Gastrocnemius medialis (tissue), 4 donors: ENCODE measurements at regions not wholly inside any gene's neighbourhood (a gene's known extent, or its start where the extent isn't known, plus 50 kb on each side); places are given as distances from the start of the nearest gene placed in this dataset.
"Not testable (repeated sequence)": the region's sequence is repeated elsewhere in the genome, so short reads cannot be mapped to it uniquely, and the experiment has no call there.

Experiments used
- POLR2A ChIP-seq, 2 donors: fragments of 450-650 bp; IDR thresholded peaks; one replicate each; pipeline ENCODE4 v1.6.1; 2017; ENCODE audit warnings: antibody characterized with exemption in 2 of 2, mild to moderate bottlenecking in 2 of 2, moderate library complexity in 2 of 2
- TF ChIP-seq, protein P1 (sequence below), 5 experiments: fragments of 450-650 bp in 3 of 5; fragments of 200-600 bp in 2 of 5; sonication (generic) in 2 of 5; IDR thresholded peaks in 4 of 5; conservative IDR thresholded peaks in 1 of 5; 1 replicate in 4 of 5; 2 replicates in 1 of 5; pipeline ENCODE4 v1.5.1; 2016 to 2019; ENCODE audit warnings: antibody characterized with exemption in 5 of 5, mild to moderate bottlenecking in 3 of 5, moderate library complexity in 3 of 5

DNA sequence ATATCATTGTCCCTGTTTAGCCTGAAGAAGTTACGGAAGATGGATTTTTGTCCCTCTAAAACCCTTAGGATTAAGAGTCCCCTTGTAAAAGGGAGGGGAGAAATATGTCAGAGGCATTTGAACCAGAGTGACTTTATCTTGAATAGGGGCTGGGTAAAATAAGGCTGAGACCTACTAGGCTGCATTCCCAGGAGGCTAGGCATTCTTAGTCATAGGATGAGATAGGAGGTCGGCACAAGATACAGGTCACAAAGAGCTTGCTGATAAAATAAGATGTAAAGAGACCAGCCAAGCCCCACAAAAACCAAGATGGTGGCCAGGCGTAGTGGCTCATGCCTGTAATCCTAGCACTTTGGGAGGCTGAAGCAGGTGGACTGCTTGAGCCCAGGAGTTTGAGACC lies 60.0 kb upstream of the ARID1A start:
- TF ChIP-seq, protein P1, sequence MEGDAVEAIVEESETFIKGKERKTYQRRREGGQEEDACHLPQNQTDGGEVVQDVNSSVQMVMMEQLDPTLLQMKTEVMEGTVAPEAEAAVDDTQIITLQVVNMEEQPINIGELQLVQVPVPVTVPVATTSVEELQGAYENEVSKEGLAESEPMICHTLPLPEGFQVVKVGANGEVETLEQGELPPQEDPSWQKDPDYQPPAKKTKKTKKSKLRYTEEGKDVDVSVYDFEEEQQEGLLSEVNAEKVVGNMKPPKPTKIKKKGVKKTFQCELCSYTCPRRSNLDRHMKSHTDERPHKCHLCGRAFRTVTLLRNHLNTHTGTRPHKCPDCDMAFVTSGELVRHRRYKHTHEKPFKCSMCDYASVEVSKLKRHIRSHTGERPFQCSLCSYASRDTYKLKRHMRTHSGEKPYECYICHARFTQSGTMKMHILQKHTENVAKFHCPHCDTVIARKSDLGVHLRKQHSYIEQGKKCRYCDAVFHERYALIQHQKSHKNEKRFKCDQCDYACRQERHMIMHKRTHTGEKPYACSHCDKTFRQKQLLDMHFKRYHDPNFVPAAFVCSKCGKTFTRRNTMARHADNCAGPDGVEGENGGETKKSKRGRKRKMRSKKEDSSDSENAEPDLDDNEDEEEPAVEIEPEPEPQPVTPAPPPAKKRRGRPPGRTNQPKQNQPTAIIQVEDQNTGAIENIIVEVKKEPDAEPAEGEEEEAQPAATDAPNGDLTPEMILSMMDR (IDR thresholded peaks at IDR 0.05 in 4 of 5, conservative IDR thresholded peaks at IDR 0.05 in 1 of 5) = not testable (repeated sequence)
- not testable (repeated sequence) for TF ChIP-seq POLR2A (IDR thresholded peaks at IDR 0.05)
